Skeletal muscle satellite cell (primary cell): ENCODE measurements at regions not wholly inside any gene's neighbourhood (a gene's known extent, or its start where the extent isn't known, plus 50 kb on each side); places are given as distances from the start of the nearest gene placed in this dataset.
"Not testable (repeated sequence)": the region's sequence is repeated elsewhere in the genome, so short reads cannot be mapped to it uniquely, and the experiment has no call there.

Experiments used
- H3K27me3 ChIP-seq: 2 replicates; pipeline ENCODE4 v1.7.0; 2013; ENCODE audit warnings: low read length; ENCODE audit not compliant: control insufficient read depth, insufficient read depth
- H3K36me3 ChIP-seq: 2 replicates; pipeline ENCODE4 v1.7.0; 2013; ENCODE audit warnings: mild to moderate bottlenecking, control low read depth, low read length; ENCODE audit not compliant: insufficient read depth
- H3K4me1 ChIP-seq: 2 replicates; pipeline ENCODE4 v1.7.0; 2013; ENCODE audit warnings: low read length; ENCODE audit not compliant: control insufficient read depth, insufficient read depth
- H3K4me2 ChIP-seq: 2 replicates; pipeline ENCODE4 v1.7.0; 2013; ENCODE audit warnings: mild to moderate bottlenecking, low read length
- H3K4me3 ChIP-seq: 2 replicates; pipeline ENCODE4 v1.7.0; 2013; ENCODE audit warnings: low read length
- H3K9ac ChIP-seq: 2 replicates; pipeline ENCODE4 v1.7.0; 2013; ENCODE audit warnings: mild to moderate bottlenecking, low read depth, low read length, moderate library complexity
- H3K9me3 ChIP-seq: replicated peaks from 2 replicates; pipeline ENCODE4 v1.7.0; 2013; ENCODE audit warnings: mild to moderate bottlenecking, control low read depth, low read length

DNA sequence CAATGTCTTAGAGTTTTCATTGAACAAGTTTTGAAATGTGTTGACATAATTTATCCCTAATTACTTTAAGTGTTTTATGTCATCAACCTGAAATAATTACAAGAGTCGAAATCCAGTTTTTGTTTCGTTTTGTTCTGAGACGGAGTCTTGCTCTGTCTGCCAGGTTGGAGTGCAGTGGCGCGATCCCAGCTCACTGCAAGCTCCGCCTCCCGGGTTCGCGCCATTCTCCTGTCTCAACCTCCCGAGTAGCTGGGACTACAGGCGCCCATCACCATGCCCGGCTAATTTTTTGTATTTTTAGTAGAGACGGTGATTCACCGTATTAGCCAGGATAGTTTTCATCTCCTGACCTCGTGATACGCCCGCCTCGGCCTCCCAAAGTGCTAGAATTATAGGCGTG is 1131.0 kb upstream of the LRRTM3 start:
- not testable (repeated sequence) for H3K36me3 ChIP-seq, H3K9ac ChIP-seq, H3K4me2 ChIP-seq, H3K4me1 ChIP-seq, H3K9me3 ChIP-seq, H3K4me3 ChIP-seq, H3K27me3 ChIP-seq

DNA sequence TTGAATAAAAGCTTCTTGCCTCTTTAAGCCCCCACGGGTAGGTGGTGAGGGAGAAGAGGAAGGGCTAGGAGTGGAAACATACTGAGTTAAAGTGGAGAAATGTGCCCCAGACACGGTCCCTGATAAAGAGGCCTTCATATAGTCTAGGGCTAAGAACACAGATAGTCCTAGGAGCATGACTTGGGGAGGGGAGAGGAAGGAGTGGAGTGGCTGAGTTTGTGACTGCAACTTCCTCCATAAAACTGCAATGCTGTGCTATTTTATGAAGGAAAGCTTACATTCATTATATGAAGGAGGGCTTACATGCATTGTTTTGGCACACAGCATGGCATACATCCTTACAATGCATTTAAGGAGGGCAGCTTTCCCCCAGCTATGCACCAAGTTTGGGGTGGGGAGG is 1129.4 kb upstream of the LRRTM3 start:
- Histone ChIP-seq H3K9ac (no peak overlapping the region), H3K36me3 (no peaks in the 10 kb centered on the region), H3K27me3 (no peaks in the 10 kb centered on the region), H3K9me3 (no peaks in the 10 kb centered on the region), H3K4me2 (no peak overlapping the region), H3K4me3 (no peak overlapping the region), H3K4me1 (no peaks in the 10 kb centered on the region)

DNA sequence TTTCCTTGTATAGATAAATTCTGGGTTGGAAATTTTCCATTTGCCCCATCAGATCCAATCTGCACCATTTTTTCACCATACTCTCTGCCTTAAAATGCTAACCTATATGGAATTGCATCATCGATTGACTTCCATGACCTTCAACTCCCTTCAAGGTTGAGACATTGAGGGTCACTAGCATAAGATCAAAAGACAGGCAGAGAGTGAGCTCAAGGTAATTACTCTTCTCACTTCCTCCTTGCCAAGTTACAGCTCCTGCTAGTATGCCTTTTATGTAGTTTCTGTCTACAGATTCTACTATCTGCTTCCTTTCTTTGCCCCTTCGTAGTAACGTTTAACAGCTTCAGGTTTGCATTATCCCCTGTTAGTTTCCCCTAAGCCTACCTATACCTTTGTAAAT is 1127.7 kb upstream of the LRRTM3 start:
- Histone ChIP-seq H3K36me3 (no peaks in the 10 kb centered on the region), H3K4me2 (no peak overlapping the region)

DNA sequence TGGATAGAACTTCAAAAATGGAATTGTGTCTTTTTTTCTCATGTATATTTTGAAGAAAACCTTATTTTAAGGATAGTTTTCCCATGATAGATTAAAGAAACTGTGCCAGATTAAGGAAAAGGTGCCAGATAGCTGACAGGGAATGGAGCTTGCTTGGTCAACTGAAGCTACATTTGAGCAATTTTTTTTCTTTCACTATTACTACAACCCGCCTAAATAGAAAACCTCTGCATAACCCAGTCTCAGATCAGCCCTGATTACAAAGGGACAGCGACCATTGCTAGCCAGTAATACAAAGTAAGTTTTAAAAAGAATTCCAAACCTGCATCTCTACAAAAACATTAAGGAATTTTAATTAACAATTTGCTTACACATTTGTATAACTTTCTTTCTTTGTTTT is 1123.4 kb upstream of the LRRTM3 start:
- no peak overlapping the region for H3K9ac ChIP-seq
- H3K9me3 ChIP-seq = no peaks in the 10 kb centered on the region
- no peaks in the 10 kb centered on the region for H3K36me3 ChIP-seq
- no peak overlapping the region for H3K4me2 ChIP-seq
- H3K4me3 ChIP-seq = no peak overlapping the region
- H3K4me1 ChIP-seq = no peaks in the 10 kb centered on the region
- no peaks in the 10 kb centered on the region for H3K27me3 ChIP-seq

More for the DNA sequence above, 1127.7 kb upstream of the LRRTM3 start:
- Histone ChIP-seq H3K9me3 (no peaks in the 10 kb centered on the region), H3K4me3 (no peak overlapping the region), H3K9ac (no peak overlapping the region), H3K4me1 (no peaks in the 10 kb centered on the region), H3K27me3 (no peaks in the 10 kb centered on the region)

DNA sequence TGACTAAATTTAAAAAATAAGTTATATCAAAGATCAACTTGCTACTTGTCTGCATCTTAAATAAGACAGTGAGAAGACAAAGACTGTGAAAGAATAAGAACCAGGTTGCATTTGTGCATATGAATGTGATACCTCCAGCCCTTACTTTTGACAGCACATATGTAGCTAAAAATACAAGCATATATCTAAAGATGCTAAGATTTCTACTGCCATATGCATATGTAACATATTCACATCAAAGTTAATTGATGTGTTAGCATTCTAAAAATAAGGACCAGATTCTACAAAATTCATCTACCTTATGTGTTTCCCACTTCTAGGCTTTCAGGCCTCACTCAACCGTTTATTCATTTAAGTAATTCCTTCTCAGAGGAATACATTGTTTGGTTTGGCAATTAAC is 1120.3 kb upstream of the LRRTM3 start:
- Histone ChIP-seq H3K9ac (no peak overlapping the region), H3K36me3 (no peaks in the 10 kb centered on the region), H3K27me3 (no peaks in the 10 kb centered on the region), H3K4me1 (no peaks in the 10 kb centered on the region), H3K9me3 (no peaks in the 10 kb centered on the region), H3K4me2 (no peak overlapping the region), H3K4me3 (no peak overlapping the region)

DNA sequence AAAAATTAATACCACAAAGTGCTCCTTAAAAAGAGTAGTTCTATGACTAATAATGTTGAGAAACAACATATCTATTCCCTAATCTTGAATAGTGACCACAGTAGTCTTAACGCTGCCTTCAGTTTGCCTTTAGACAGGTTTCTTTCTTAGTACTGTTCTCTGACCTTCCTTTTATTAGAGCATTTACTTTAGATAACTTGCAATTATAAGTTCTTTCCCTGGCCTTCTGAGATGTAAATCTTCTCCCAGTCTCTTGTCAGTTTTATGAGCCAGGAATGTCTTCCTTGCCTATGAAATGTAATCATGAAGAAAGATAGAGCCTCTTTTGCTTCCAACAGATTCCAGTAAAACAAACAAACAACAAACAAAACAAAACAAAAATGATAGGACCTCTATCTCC is 1119.8 kb upstream of the LRRTM3 start:
- Histone ChIP-seq H3K4me2 (no peak overlapping the region), H3K36me3 (no peaks in the 10 kb centered on the region), H3K9me3 (no peaks in the 10 kb centered on the region), H3K4me1 (no peaks in the 10 kb centered on the region), H3K27me3 (no peaks in the 10 kb centered on the region), H3K4me3 (no peak overlapping the region), H3K9ac (no peak overlapping the region)

DNA sequence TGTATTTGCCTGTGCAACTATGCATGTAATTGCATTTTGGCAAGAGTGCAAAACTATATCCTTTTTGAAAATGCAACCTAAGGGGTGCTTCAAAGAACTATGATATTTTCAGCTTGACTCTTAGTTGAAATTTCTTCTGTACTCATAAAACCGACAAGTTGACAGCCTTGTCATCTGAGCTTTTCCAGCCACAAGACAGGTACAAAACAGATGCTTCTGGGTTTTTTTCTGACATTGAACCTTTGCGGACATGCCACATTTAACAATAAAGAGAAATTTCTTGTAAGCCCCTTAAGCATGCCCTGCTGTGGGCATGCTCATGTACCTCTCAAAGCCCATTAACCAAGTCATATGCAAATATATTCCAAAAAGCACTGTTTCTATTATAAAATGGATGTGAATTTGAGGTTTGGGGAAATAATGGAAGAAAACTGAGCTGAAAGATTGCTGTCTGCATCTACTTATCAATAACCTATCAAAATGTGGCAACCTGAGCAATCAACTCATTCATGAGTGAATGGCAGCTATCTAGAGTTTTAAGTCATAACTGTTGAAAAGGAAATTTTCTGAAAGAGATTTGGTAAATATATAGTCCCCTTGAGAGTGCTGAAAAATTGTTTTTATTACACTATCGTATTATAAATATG is 1117.0 kb upstream of the LRRTM3 start:
- H3K4me1 ChIP-seq = no peaks in the 10 kb centered on the region
- no peak overlapping the region for H3K9ac ChIP-seq
- no peaks in the 10 kb centered on the region for H3K36me3 ChIP-seq
- no peaks in the 10 kb centered on the region for H3K9me3 ChIP-seq
- no peak overlapping the region for H3K4me2 ChIP-seq
- H3K4me3 ChIP-seq = no peak overlapping the region
- H3K27me3 ChIP-seq = no peaks in the 10 kb centered on the region

DNA sequence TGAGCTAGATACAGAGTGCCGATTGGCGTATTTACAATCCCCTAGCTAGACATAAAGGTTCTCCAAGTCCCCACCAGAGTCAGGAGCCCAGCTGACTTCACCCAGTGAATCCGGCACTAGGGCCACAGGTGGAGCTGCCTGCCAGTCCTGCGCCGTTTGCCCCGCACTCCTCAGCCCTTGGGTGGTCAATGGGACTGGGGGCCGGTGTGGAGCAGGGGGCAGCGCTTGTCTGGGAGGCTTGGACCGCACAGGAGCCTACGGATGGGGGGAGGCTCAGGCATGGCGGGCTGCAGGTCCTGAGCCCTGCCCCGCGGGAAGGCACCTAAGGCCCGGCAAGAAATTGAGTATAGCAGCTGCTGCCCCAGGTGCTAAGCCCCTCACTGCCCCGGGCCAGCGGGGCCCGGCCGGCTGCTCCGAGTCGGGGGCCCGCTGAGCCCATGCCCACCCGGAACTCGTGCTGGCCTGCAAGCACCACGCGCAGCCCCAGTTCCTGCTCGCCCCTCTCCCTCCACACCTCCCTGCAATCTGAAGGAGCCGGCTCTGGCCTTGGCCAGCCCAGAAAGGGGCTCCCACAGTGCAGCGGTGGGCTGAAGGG is 1113.8 kb upstream of the LRRTM3 start:
- Histone ChIP-seq H3K4me1 (no peaks in the 10 kb centered on the region), H3K4me3 (no peak overlapping the region), H3K4me2 (no peak overlapping the region), H3K36me3 (no peaks in the 10 kb centered on the region), H3K27me3 (no peaks in the 10 kb centered on the region), H3K9ac (no peak overlapping the region), H3K9me3 (no peaks in the 10 kb centered on the region)

DNA sequence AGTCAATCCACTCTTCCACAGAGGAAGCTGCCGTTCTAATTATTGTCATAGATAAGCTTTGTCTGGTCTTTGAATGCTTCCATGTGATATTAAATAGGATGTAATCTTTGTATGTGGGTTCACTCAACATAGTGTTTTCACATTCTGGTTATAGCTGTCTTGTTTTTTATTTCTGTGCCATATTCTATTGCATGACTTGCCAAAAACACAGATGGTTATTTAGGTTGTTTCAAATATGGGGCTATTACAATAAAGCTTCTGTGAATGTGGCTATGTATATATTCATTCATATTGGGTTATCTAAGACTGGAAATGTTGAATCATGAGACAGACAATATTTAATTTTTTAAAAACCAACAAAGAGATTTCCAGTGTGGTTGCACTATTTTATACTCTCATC is 1109.3 kb upstream of the LRRTM3 start:
- no peak overlapping the region for H3K4me2 ChIP-seq
- H3K27me3 ChIP-seq = no peaks in the 10 kb centered on the region
- H3K9me3 ChIP-seq = no peaks in the 10 kb centered on the region
- H3K36me3 ChIP-seq = no peaks in the 10 kb centered on the region
- H3K4me3 ChIP-seq = no peak overlapping the region
- H3K9ac ChIP-seq = no peak overlapping the region
- no peaks in the 10 kb centered on the region for H3K4me1 ChIP-seq

DNA sequence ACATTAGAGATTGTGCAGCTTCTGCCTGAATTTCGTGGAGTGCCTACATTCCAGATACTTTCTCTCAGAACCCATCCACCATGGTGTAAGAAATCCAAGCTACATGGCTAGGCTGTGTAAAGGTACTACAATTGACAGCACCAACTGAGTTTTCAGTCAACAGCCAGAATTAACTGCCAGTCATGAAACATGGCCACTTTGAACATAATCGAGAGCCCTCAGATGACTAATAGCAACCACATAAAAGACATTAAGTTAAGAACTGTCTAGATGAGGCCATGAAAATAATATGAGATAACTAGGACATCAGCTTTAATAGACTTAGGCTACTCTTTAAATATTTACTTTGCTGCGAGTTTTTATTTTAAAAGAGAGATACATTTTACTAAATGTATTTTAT is 1106.8 kb upstream of the LRRTM3 start:
- Histone ChIP-seq H3K36me3 (no peaks in the 10 kb centered on the region), H3K4me1 (no peaks in the 10 kb centered on the region), H3K9me3 (no peaks in the 10 kb centered on the region), H3K9ac (no peak overlapping the region), H3K4me2 (no peak overlapping the region), H3K27me3 (no peaks in the 10 kb centered on the region), H3K4me3 (no peak overlapping the region)

DNA sequence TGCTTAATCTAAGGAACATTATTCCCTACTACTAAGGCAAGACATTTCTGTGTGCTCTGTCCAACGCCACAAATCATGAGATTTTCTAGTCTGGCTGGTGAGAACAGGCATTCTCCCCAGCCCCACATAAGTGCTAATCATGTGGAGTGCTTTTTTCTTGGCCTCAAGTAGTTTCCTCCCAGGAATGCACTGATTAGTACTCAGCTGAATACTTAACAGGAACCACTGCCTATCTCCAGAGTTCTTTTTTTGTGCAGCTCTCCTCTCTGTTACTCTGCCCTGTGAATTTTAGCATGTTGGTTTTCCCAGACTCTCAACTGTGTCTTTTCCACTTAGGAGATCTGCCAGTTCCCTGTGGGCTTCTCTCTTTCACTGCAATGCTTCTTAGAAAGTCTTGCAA is 1098.5 kb upstream of the LRRTM3 start:
- Histone ChIP-seq H3K9me3 (no peaks in the 10 kb centered on the region), H3K36me3 (no peaks in the 10 kb centered on the region), H3K4me2 (no peak overlapping the region), H3K27me3 (no peaks in the 10 kb centered on the region), H3K4me1 (no peaks in the 10 kb centered on the region), H3K4me3 (no peak overlapping the region), H3K9ac (no peak overlapping the region)

DNA sequence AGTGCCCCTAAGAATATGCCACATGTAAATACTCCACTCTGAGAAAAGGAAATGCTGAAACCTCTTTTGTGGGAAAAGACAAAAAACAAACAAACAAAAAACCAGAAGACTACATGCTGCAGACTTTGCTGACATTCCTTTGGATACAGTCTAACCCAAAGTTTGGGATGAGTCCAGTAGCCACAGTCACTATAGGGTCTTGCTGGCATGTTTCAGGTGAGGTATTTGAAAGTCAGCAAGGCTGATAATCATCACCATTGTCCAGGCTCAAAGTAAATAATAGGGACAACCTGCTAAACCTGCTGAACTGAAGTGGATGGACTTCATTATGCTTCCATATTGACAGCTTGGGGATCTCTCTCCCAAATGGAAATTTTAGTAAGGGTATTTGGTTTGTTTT is 1087.0 kb upstream of the LRRTM3 start:
- Histone ChIP-seq H3K4me3 (no peak overlapping the region), H3K27me3 (no peaks in the 10 kb centered on the region), H3K4me2 (no peak overlapping the region), H3K4me1 (no peaks in the 10 kb centered on the region), H3K36me3 (no peaks in the 10 kb centered on the region), H3K9ac (no peak overlapping the region), H3K9me3 (no peaks in the 10 kb centered on the region)
